ENCODE measurements at regions not wholly inside any gene's neighbourhood (a gene's known extent, or its start where the extent isn't known, plus 50 kb on each side); places are given as distances from the start of the nearest gene placed in this dataset.

DNA sequence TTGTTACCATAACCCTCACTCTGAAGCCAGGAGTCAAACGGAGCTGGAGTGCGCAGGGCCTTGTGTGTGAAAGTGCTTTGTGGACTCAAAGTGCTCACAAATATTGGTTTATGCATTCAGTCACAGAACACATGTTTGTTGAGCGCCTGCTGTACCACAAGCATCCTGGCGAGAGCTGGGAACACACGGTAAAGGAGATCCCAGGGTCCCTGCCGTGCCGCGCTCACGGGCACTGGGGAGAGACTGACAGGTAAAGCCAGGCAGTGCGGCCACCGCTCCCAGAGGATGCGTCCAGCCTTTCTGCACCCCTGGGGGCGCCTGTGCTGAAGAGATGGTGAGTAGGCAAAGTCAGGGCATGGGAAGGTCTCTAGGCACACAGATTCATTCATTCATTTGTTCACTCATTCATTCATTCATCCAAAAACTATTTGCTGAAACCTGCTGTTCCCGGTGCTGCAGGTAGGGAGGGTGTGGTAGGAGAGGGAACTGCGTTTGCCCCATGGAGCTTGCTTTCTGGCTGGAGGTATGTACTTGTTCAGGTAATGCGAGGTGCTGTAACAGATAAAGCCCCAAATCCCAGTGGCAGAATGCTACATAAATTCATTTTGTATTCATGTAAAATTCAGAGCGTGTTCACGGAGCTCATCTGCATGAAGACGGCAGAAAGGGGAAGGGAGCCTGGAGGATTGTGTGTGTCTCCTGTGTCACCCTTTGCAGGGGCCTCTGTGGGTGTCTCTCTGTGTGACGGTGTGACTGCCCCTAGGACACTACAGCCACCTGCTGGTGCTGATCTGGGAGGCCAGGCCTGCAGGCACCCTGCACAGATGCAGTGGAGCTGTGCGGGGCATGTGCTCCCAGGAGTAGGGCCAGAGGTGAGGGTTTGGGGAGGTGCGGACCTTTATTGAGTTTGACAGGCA, 167.0 kb upstream of the B3GAT1 start:
- DNase-seq (no peak), ATAC-seq (no peak)
- H3K4me1 ChIP-seq, result peaks cover 0 to 16% (median 6%) of the 10 kb centered on the region in 9 donors
- no peak overlapping the region for H3K4me3 ChIP-seq
- WGBS, 2 donors, result 79 to 80% methylated on average over 22 of the region's 22 CpGs
- no peaks in the 10 kb centered on the region for H3K36me3 ChIP-seq
- H3K9me3 ChIP-seq, result no peaks in the 10 kb centered on the region
- TF ChIP-seq, protein P1, sequence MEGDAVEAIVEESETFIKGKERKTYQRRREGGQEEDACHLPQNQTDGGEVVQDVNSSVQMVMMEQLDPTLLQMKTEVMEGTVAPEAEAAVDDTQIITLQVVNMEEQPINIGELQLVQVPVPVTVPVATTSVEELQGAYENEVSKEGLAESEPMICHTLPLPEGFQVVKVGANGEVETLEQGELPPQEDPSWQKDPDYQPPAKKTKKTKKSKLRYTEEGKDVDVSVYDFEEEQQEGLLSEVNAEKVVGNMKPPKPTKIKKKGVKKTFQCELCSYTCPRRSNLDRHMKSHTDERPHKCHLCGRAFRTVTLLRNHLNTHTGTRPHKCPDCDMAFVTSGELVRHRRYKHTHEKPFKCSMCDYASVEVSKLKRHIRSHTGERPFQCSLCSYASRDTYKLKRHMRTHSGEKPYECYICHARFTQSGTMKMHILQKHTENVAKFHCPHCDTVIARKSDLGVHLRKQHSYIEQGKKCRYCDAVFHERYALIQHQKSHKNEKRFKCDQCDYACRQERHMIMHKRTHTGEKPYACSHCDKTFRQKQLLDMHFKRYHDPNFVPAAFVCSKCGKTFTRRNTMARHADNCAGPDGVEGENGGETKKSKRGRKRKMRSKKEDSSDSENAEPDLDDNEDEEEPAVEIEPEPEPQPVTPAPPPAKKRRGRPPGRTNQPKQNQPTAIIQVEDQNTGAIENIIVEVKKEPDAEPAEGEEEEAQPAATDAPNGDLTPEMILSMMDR (IDR thresholded peaks at IDR 0.05), result no peak
- peaks cover 0 to 87% (median 34%) of the 10 kb centered on the region in 7 donors for H3K27me3 ChIP-seq
- intact Hi-C loops (cut with DNase I), result no loop called here
- H3K27ac ChIP-seq, result no peak overlapping the region

DNA sequence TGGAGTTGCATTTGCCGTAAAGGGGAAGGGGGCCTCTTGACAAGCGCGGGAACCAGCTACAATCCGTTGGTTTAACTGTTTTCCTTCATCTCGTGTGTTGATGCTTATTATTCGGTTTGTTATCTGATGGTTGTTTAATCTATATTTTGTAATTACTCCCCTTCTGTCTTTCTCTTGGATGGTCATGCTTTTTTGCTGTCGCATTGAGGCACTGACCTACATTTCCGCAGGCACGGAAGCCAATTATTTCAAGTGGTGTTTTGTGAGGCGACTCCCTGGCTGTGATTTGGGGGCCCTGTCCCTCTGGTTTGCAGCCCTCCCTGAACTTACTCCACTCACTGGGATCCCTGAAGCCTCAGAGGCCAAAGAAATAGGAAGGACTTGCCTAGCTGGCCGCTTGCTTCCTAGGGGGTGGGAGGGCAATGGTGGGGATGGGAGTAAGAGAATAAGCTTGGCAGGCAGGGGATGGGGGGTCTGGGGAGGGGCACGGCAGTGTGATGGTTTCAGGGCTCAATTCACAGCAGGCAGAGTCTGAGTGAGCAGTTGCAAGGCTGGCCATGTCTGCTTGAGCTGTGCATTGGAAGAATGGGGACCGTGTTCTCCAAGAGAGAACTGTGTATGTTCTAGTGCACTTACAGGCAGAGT, 165.8 kb upstream of the B3GAT1 start:
- Histone ChIP-seq H3K27ac (no peak overlapping the region), H3K4me3 (no peak overlapping the region), H3K36me3 (no peaks in the 10 kb centered on the region), H3K9me3 (no peaks in the 10 kb centered on the region), H3K4me1 (peaks cover 0 to 5% (median 0%) of the 10 kb centered on the region in 9 donors), H3K27me3 (peaks cover 0 to 93% (median 30%) of the 10 kb centered on the region in 7 donors)
- DNase-seq (no peak), ATAC-seq (no peak)
- WGBS, 2 donors, result 75 to 80% methylated on average over 13 of the region's 13 CpGs
- intact Hi-C loops (cut with DNase I), result no loop called here
- TF ChIP-seq, protein P1 (IDR thresholded peaks at IDR 0.05), result no peak

DNA sequence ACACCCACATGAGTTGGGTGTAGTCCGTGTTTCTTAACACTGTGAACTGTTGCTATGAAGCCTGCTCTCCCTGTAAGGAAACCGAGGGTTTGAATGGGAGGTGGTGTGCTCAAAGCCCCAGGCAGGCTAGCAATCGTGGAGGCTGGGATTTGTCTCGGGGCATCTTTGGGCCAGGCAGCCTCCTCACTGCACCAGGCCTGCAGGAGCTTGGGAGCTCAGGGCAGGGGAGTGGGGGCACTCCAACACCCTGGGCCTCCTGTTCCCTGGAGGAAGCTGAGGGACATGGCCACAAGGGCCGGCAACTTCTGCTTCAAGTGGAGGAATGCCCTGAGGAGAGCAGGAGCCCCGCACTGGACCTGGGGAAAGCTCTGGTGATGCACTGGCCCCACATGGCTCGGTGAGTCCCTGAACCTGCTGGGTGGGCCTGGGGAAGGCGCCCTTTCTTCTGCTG, 164.7 kb upstream of the B3GAT1 start:
- Histone ChIP-seq H3K9me3 (no peaks in the 10 kb centered on the region), H3K27me3 (peaks cover 0 to 82% (median 26%) of the 10 kb centered on the region in 7 donors), H3K27ac (no peak overlapping the region), H3K4me1 (peaks cover 0 to 8% (median 0%) of the 10 kb centered on the region in 9 donors), H3K36me3 (no peaks in the 10 kb centered on the region), H3K4me3 (no peak overlapping the region)
- no peak for ATAC-seq
- DNase-seq, result no peak
- intact Hi-C loops (cut with DNase I), result no loop called here
- TF ChIP-seq, protein P1 (IDR thresholded peaks at IDR 0.05), result no peak
- 79 to 82% methylated on average over 8 of the region's 8 CpGs for WGBS, 2 donors

DNA sequence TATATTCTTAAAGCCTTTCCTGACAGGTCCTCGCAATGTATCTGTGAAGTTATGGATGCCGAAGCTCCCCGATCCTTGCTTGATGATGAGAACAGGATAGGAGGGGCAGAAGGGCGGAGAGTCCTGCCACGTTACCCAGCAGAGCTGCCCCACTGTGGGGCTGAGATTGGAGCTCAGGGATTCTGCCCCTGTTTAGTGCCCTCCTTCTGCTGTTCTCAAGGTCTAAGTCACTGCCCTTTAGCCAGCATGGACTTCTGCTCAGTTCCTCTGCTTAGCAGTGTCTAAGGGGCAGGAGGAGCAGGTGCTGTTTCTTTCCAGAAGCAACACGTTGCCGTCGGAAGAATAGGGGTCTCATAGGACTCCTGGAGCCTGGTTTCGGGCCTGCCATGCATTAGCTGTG, 164.2 kb upstream of the B3GAT1 start:
- Histone ChIP-seq H3K4me3 (no peak overlapping the region), H3K27me3 (peaks cover 0 to 77% (median 26%) of the 10 kb centered on the region in 7 donors), H3K4me1 (peaks cover 0 to 8% (median 0%) of the 10 kb centered on the region in 9 donors), H3K9me3 (no peaks in the 10 kb centered on the region), H3K27ac (no peak overlapping the region), H3K36me3 (no peaks in the 10 kb centered on the region)
- no peak for ATAC-seq
- WGBS, 2 donors, result 71 to 82% methylated on average over 9 of the region's 9 CpGs
- DNase-seq, result no peak
- TF ChIP-seq, protein P1 (IDR thresholded peaks at IDR 0.05), result no peak
- intact Hi-C loops (cut with DNase I), result no loop called here

All from heart right ventricle (tissue), 16 donors.